Osteoblast (primary cell): ENCODE measurements at regions not wholly inside any gene's neighbourhood (a gene's known extent, or its start where the extent isn't known, plus 50 kb on each side); places are given as distances from the start of the nearest gene placed in this dataset.

Experiments
- DNase-seq: peaks from one replicate; pipeline ENCODE4 v3.0.0; 2011; ENCODE audit warnings: low spot score, mixed read lengths; ENCODE audit not compliant: insufficient read length; ENCODE audit errors: missing footprints
- H2AFZ ChIP-seq: 2 replicates; pipeline ENCODE4 v1.6.0; 2011; ENCODE audit warnings: mild to moderate bottlenecking, low read length
- H3K27ac ChIP-seq: 2 replicates; pipeline ENCODE4 v1.5.1; 2011; ENCODE audit warnings: mild to moderate bottlenecking, low read depth, low read length, moderate library complexity
- H3K27me3 ChIP-seq: 2 replicates; pipeline ENCODE4 v1.6.0; 2012; ENCODE audit warnings: mild to moderate bottlenecking, control low read depth, inconsistent platforms, low read length, moderate library complexity; ENCODE audit not compliant: insufficient read depth
- H3K36me3 ChIP-seq: 2 replicates; pipeline ENCODE4 v1.5.1; 2011; ENCODE audit warnings: mild to moderate bottlenecking, low read length, control low read depth, moderate library complexity; ENCODE audit not compliant: insufficient read depth
- H3K4me1 ChIP-seq: 2 replicates; pipeline ENCODE4 v1.5.1; 2011; ENCODE audit warnings: mild to moderate bottlenecking, low read length, control low read depth, moderate library complexity; ENCODE audit not compliant: insufficient read depth
- H3K4me2 ChIP-seq: 2 replicates; pipeline ENCODE4 v1.6.0; 2011; ENCODE audit warnings: mild to moderate bottlenecking, low read length; ENCODE audit not compliant: insufficient read depth
- H3K4me3 ChIP-seq: fragments of 200-600 bp; sonication (generic); 3 replicates; pipeline ENCODE4 v1.5.1; 2012; ENCODE audit warnings: mild to moderate bottlenecking, low read length, inconsistent platforms; ENCODE audit not compliant: insufficient read depth
- H3K79me2 ChIP-seq: 2 replicates; pipeline ENCODE4 v1.6.0; 2012; ENCODE audit warnings: mild to moderate bottlenecking, low read length, control low read depth, inconsistent platforms; ENCODE audit not compliant: insufficient read depth
- H3K9me3 ChIP-seq: 2 replicates; pipeline ENCODE4 v1.5.1; 2011; ENCODE audit warnings: low read depth, low read length, control low read depth
- H4K20me1 ChIP-seq: 2 replicates; pipeline ENCODE4 v1.6.0; 2012; ENCODE audit warnings: mild to moderate bottlenecking, low read length, control low read depth; ENCODE audit not compliant: insufficient read depth
- TF ChIP-seq, protein P1 (sequence below): IDR thresholded peaks from 2 replicates; pipeline ENCODE4 v1.5.1; 2011; ENCODE audit warnings: mild to moderate bottlenecking, low read depth, low read length, moderate library complexity; ENCODE audit errors: extremely low read depth

DNA sequence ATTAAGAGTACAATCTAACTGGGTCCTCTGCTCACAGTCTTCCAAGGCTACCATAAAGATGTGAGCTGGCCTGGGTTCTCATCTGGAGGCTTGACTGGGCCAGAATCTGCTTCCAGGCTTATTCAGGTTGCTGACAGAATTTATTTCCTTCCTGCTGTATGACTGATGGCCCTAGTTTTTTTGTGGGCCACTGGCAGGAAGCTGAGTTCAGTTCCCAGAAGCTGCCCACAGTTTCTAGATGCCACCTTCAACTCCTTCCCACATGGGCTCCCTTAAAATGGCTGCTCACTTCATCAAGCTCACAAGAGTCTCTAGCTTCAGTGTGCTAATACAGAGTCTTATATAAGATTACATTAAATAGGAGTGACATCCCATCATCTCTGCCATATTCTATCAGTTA, 121.7 kb upstream of the CAND1 start:
- Histone ChIP-seq H2AFZ (no peak overlapping the region), H3K9me3 (no peaks in the 10 kb centered on the region), H3K4me2 (no peak overlapping the region), H3K27me3 (no peaks in the 10 kb centered on the region), H4K20me1 (no peaks in the 10 kb centered on the region), H3K4me1 (no peaks in the 10 kb centered on the region), H3K36me3 (no peaks in the 10 kb centered on the region), H3K27ac (no peak overlapping the region), H3K79me2 (no peaks in the 10 kb centered on the region), H3K4me3 (no peak overlapping the region)
- DNase-seq = no peak
- TF ChIP-seq, protein P1, sequence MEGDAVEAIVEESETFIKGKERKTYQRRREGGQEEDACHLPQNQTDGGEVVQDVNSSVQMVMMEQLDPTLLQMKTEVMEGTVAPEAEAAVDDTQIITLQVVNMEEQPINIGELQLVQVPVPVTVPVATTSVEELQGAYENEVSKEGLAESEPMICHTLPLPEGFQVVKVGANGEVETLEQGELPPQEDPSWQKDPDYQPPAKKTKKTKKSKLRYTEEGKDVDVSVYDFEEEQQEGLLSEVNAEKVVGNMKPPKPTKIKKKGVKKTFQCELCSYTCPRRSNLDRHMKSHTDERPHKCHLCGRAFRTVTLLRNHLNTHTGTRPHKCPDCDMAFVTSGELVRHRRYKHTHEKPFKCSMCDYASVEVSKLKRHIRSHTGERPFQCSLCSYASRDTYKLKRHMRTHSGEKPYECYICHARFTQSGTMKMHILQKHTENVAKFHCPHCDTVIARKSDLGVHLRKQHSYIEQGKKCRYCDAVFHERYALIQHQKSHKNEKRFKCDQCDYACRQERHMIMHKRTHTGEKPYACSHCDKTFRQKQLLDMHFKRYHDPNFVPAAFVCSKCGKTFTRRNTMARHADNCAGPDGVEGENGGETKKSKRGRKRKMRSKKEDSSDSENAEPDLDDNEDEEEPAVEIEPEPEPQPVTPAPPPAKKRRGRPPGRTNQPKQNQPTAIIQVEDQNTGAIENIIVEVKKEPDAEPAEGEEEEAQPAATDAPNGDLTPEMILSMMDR = no peak

DNA sequence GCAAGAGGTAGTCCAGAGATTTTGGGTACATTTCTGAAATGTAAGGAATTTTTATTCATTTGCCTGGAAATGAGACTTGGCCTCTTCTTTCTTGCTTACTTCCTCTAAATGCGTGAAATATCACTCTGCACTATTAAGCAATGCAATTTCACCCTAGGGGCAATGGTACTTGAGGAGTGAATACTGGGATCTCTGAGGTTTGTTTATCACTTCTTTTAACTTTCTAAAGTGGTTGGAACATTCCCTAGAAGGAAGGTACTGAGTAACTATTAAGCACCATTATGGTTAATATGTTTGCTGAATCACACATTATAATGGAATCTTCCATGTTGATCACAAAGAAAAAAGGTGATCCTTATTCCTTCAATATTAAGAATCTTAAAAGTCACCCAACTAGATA, 120.9 kb upstream of the CAND1 start:
- Histone ChIP-seq H3K4me3 (no peak overlapping the region), H4K20me1 (no peaks in the 10 kb centered on the region), H3K4me2 (no peak overlapping the region), H3K4me1 (no peaks in the 10 kb centered on the region), H3K36me3 (no peaks in the 10 kb centered on the region), H3K9me3 (no peaks in the 10 kb centered on the region), H2AFZ (no peak overlapping the region), H3K27me3 (no peaks in the 10 kb centered on the region), H3K79me2 (no peaks in the 10 kb centered on the region), H3K27ac (no peak overlapping the region)
- TF ChIP-seq, protein P1 = no peak
- DNase-seq = no peak

DNA sequence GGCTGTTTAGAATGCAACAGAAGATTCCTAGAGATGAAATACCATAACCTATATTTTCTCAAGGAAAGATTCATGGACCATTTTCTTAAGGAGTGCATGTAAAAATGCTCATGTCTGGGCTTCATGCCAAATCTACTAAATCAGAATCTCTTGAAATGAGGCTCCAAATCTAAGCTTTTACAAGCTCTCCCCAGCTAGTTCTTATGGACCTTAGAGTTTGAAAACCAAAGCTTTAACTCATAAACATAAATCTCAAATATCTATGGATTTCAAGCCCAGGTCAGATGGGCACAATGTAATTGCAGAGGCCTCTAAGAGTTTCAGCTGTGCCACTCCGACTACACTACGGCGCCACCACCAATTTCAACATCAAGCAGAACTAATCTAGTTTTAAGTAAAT, 117.3 kb upstream of the CAND1 start:
- DNase-seq = no peak
- Histone ChIP-seq H3K27me3 (no peaks in the 10 kb centered on the region), H3K4me1 (no peaks in the 10 kb centered on the region), H3K36me3 (no peaks in the 10 kb centered on the region), H3K4me2 (no peak overlapping the region), H3K27ac (no peak overlapping the region), H2AFZ (no peak overlapping the region), H3K79me2 (no peaks in the 10 kb centered on the region), H3K4me3 (no peak overlapping the region), H3K9me3 (no peaks in the 10 kb centered on the region), H4K20me1 (no peaks in the 10 kb centered on the region)
- TF ChIP-seq, protein P1 = no peak

DNA sequence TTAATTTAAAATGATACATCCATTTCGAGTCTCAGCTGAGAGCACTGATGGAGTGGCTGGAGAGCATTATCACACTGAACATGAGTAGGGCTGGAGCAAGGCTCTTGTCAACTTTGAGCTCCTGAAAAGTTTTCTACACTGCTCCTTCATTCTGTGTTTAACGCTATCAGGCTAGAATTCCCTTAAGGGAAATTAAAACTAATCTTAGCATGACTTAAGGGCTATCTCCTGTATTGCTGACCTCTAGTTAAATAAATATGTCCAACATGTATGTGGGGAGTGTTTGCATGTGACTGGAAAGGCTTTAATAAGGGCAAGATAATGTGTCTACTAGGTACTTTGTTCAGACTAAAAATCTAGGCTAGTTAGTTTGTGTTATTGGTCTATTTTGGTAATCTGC, 116.7 kb upstream of the CAND1 start:
- Histone ChIP-seq H3K4me1 (no peaks in the 10 kb centered on the region), H3K27me3 (no peaks in the 10 kb centered on the region), H3K9me3 (no peaks in the 10 kb centered on the region), H4K20me1 (no peaks in the 10 kb centered on the region), H3K79me2 (no peaks in the 10 kb centered on the region), H3K4me3 (no peak overlapping the region), H3K27ac (no peak overlapping the region), H2AFZ (no peak overlapping the region), H3K36me3 (no peaks in the 10 kb centered on the region), H3K4me2 (no peak overlapping the region)
- DNase-seq = no peak
- TF ChIP-seq, protein P1 = no peak
